Trophoblast cell (in vitro differentiated cells and primary cell): ENCODE measurements at regions not wholly inside any gene's neighbourhood (a gene's known extent, or its start where the extent isn't known, plus 50 kb on each side); places are given as distances from the start of the nearest gene placed in this dataset.
"Not testable (repeated sequence)": the region's sequence is repeated elsewhere in the genome, so short reads cannot be mapped to it uniquely, and the experiment has no call there.

Source experiments
- DNase-seq, 2 donors: peaks; one replicate each; pipeline ENCODE4 v3.0.0-alpha.2; 2016
- H2AFZ ChIP-seq: 2 replicates; pipeline ENCODE4 v1.6.1; 2013; ENCODE audit warnings: low read length, moderate library complexity, mild to moderate bottlenecking; ENCODE audit not compliant: insufficient read depth, poor library complexity
- H2AK5ac ChIP-seq: 2 replicates; pipeline ENCODE4 v1.6.1; 2013; ENCODE audit warnings: mild to moderate bottlenecking, low read length
- H2BK120ac ChIP-seq: 2 replicates; pipeline ENCODE4 v1.6.1; 2013; ENCODE audit warnings: low read length, mild to moderate bottlenecking, moderate library complexity; ENCODE audit not compliant: insufficient read depth, poor library complexity
- H2BK12ac ChIP-seq: 2 replicates; pipeline ENCODE4 v1.6.1; 2013; ENCODE audit warnings: mild to moderate bottlenecking, low read length, moderate library complexity
- H2BK5ac ChIP-seq: 2 replicates; pipeline ENCODE4 v1.6.1; 2013; ENCODE audit warnings: low read length, low read depth, moderate library complexity, mild to moderate bottlenecking; ENCODE audit not compliant: poor library complexity
- H3K14ac ChIP-seq: 2 replicates; pipeline ENCODE4 v1.6.1; 2013; ENCODE audit warnings: mild to moderate bottlenecking, low read length
- H3K18ac ChIP-seq: 2 replicates; pipeline ENCODE4 v1.6.1; 2013; ENCODE audit warnings: mild to moderate bottlenecking, low read length
- H3K23ac ChIP-seq: 2 replicates; pipeline ENCODE4 v1.6.1; 2013; ENCODE audit warnings: low read length
- H3K27ac ChIP-seq: 2 replicates; pipeline ENCODE4 v1.5.1; 2013; ENCODE audit warnings: low read depth, mild to moderate bottlenecking, inconsistent platforms, low read length, moderate library complexity
- H3K27me3 ChIP-seq: 2 replicates; pipeline ENCODE4 v1.6.1; 2013; ENCODE audit warnings: inconsistent platforms, mild to moderate bottlenecking, low read length, moderate library complexity; ENCODE audit not compliant: insufficient read depth
- H3K36me3 ChIP-seq, 2 experiments: 1 replicate in 1 of 2; 2 replicates in 1 of 2; pipeline ENCODE4 v1.6.1; 2013; ENCODE audit warnings: low read length in 2 of 2, mild to moderate bottlenecking in 2 of 2, moderate library complexity in 1 of 2; ENCODE audit not compliant: insufficient read depth in 2 of 2, control insufficient read depth in 1 of 2
- H3K4ac ChIP-seq: 2 replicates; pipeline ENCODE4 v1.6.1; 2013; ENCODE audit warnings: low read depth, mild to moderate bottlenecking, low read length, moderate library complexity
- H3K4me1 ChIP-seq, 2 experiments: 1 replicate in 1 of 2; 2 replicates in 1 of 2; pipeline ENCODE4 v1.6.1; 2013; ENCODE audit warnings: low read length in 2 of 2, mild to moderate bottlenecking in 2 of 2, moderate library complexity in 1 of 2; ENCODE audit not compliant: insufficient read depth in 2 of 2, control insufficient read depth in 1 of 2
- H3K4me2 ChIP-seq: 2 replicates; pipeline ENCODE4 v1.6.1; 2013; ENCODE audit warnings: inconsistent platforms, mild to moderate bottlenecking, low read length, moderate library complexity
- H3K4me3 ChIP-seq: 2 replicates; pipeline ENCODE4 v1.5.1; 2013; ENCODE audit warnings: mild to moderate bottlenecking, low read depth, low read length, inconsistent platforms
- H3K79me1 ChIP-seq: one replicate; pipeline ENCODE4 v1.6.1; 2013; ENCODE audit warnings: low read length
- H3K79me2 ChIP-seq: 2 replicates; pipeline ENCODE4 v1.6.1; 2013; ENCODE audit warnings: low read length, mild to moderate bottlenecking; ENCODE audit not compliant: control insufficient read depth, insufficient read depth, poor library complexity
- H3K9ac ChIP-seq: 2 replicates; pipeline ENCODE4 v1.6.1; 2013; ENCODE audit warnings: mild to moderate bottlenecking, low read length
- H3K9me3 ChIP-seq: 2 replicates; pipeline ENCODE4 v1.6.1; 2013; ENCODE audit warnings: low read depth, mild to moderate bottlenecking, control low read depth, inconsistent platforms, low read length; ENCODE audit not compliant: insufficient read depth
- H4K12ac ChIP-seq: 2 replicates; pipeline ENCODE4 v1.6.1; 2013; ENCODE audit warnings: low read depth, mild to moderate bottlenecking, low read length, moderate library complexity
- H4K8ac ChIP-seq: 2 replicates; pipeline ENCODE4 v1.6.1; 2013; ENCODE audit warnings: low read depth, mild to moderate bottlenecking, low read length, moderate library complexity
- H4K91ac ChIP-seq: one replicate; pipeline ENCODE4 v1.6.1; 2013; ENCODE audit warnings: low read depth, mild to moderate bottlenecking, low read length, moderate library complexity
- WGBS: extraction: QIAGEN DNeasy Blood & Tissue Kit; methylation state at CpG from one replicate; pipeline ENCODE4 v1.1.7; 2013; ENCODE audit warnings: missing lambda C conversion rate; ENCODE audit not compliant: insufficient read length, insufficient coverage; ENCODE audit errors: extremely low coverage; 5-methylcytosine and 5-hydroxymethylcytosine counted together

DNA sequence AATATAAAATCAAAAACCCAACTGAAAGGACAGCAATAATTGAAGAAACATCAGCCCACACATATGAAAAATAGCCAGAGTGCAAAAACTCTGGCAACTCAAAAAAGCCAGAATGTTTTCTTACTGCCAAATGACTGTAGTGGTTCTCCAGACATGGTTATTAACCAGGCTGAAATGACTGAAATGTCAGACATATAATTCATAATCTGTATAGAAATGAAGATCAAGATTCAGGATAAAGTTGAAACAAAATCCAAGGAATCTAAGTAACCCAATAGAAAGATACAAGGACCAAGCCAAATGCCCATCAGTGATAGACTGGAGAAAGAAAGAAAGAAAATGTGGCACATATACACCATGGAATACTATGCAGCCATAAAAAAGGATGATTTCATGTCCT lies 553.3 kb upstream of the KLHL4 start:
- Histone ChIP-seq H2BK12ac (no peak overlapping the region), H3K36me3 (no peaks in the 10 kb centered on the region), H3K14ac (no peak overlapping the region), H2BK120ac (no peak overlapping the region), H3K27ac (no peak overlapping the region), H4K8ac (no peak overlapping the region), H3K23ac (no peak overlapping the region), H3K9ac (no peak overlapping the region), H3K79me2 (no peaks in the 10 kb centered on the region), H3K4ac (no peak overlapping the region), H3K9me3 (no peaks in the 10 kb centered on the region), H3K4me1 (no peaks in the 10 kb centered on the region), H3K4me2 (no peak overlapping the region), H3K18ac (no peak overlapping the region), H3K79me1 (no peaks in the 10 kb centered on the region), H2BK5ac (no peak overlapping the region), H2AFZ (no peak overlapping the region), H4K12ac (no peak overlapping the region), H3K4me3 (no peak overlapping the region), H4K91ac (no peak overlapping the region), H3K27me3 (no peaks in the 10 kb centered on the region), H2AK5ac (no peak overlapping the region)
- DNase-seq = no peak

DNA sequence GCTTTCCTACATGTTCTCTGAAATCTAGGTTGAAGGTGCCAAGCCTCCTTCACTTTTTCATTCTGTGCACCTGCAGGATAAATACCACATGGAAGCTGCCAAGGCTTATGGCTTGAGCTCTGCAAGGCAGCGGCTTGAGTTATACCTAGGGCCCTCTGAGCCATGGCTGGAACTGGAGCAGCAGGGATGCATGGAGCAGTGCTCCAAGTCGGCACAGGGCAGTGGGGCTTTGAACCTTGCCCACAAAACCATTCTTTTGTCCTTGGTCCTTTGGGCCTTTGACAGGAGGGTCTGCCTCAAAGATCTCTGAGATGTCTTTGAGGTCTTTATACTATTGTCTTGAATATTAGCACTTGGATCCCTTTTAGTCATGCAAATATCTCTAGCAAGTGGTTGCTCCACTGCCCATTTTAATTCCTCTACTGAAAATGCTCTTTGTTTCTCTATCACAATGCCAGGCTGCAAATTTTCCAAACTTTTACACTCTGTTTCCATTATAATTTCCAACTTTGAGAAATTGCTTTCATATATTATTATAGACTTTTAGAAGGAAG lies 536.2 kb upstream of the KLHL4 start:
- Histone ChIP-seq H2BK5ac (no peak overlapping the region), H2AFZ (no peak overlapping the region), H3K4ac (no peak overlapping the region), H3K27me3 (no peaks in the 10 kb centered on the region), H2BK12ac (no peak overlapping the region), H3K79me2 (no peaks in the 10 kb centered on the region), H4K8ac (no peak overlapping the region), H3K9me3 (no peaks in the 10 kb centered on the region), H3K9ac (no peak overlapping the region), H3K4me1 (no peaks in the 10 kb centered on the region), H3K27ac (no peak overlapping the region), H2BK120ac (no peak overlapping the region), H3K14ac (no peak overlapping the region), H3K4me3 (no peak overlapping the region), H3K18ac (no peak overlapping the region), H3K36me3 (no peaks in the 10 kb centered on the region), H2AK5ac (no peak overlapping the region), H4K91ac (no peak overlapping the region), H3K23ac (no peak overlapping the region), H4K12ac (no peak overlapping the region), H3K4me2 (no peak overlapping the region), H3K79me1 (no peaks in the 10 kb centered on the region)
- DNase-seq = no peak
- no CpG with 5 or more reads among the region's 2 CpGs for WGBS

DNA sequence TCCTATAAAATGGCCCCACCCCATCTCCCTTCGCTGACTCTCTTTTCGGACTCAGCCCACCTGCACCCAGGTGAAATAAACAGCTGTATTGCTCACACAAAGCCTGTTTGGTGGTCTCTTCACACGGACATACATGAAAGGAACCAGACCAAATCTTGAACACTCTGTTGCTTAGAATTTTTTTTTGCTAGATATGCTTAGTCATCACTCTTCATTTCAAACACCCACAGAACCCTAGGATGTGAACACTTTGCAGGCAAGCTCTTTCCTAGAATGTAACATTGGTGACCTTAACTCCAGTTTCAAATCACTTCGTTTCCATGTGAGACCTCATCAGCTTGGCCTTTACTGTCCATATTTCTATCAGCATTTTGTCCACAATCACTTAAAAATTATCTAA lies 530.3 kb upstream of the KLHL4 start:
- H3K9me3 ChIP-seq, H2BK5ac ChIP-seq, H2AK5ac ChIP-seq, H3K27ac ChIP-seq, H2BK12ac ChIP-seq, H3K79me2 ChIP-seq, H3K4me1 ChIP-seq, H2AFZ ChIP-seq, H3K9ac ChIP-seq, H3K36me3 ChIP-seq, H4K8ac ChIP-seq, H3K4me3 ChIP-seq, H3K79me1 ChIP-seq, DNase-seq, H3K14ac ChIP-seq, H4K91ac ChIP-seq, H3K27me3 ChIP-seq, H3K23ac ChIP-seq, H3K4me2 ChIP-seq, H2BK120ac ChIP-seq, H3K18ac ChIP-seq, H3K4ac ChIP-seq, H4K12ac ChIP-seq: not testable (repeated sequence)
- no CpG with 5 or more reads among the region's 4 CpGs for WGBS

DNA sequence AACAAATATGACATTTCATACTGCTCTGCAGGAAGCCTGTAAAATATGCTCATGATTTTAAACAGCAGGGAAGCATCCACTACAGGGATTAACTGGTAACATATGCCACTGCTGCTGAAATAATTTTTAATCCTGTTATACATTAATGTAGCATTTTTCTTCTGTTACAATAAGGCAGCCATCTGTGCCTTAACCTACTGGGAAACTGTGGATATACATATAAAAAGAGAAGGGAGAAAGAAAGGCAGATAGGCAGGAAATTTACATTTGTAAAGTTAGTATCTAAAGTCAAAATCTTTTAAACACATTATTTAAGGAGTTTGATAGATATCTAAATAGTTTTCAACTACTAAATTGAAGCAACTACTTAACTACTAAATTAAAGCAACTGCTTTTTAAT lies 514.6 kb upstream of the KLHL4 start:
- H3K9ac ChIP-seq = no peak overlapping the region
- H3K18ac ChIP-seq = no peak overlapping the region
- H3K4ac ChIP-seq = no peak overlapping the region
- H3K4me3 ChIP-seq = no peak overlapping the region
- H4K8ac ChIP-seq = no peak overlapping the region
- H3K4me2 ChIP-seq = no peak overlapping the region
- H3K23ac ChIP-seq = no peak overlapping the region
- no peak overlapping the region for H2BK120ac ChIP-seq
- no peak for DNase-seq
- H3K79me2 ChIP-seq = no peaks in the 10 kb centered on the region
- H2AK5ac ChIP-seq = no peak overlapping the region
- H2AFZ ChIP-seq = no peak overlapping the region
- H3K4me1 ChIP-seq = no peaks in the 10 kb centered on the region
- no peaks in the 10 kb centered on the region for H3K36me3 ChIP-seq
- H3K14ac ChIP-seq = no peak overlapping the region
- H2BK5ac ChIP-seq = no peak overlapping the region
- no peak overlapping the region for H2BK12ac ChIP-seq
- H3K9me3 ChIP-seq = no peaks in the 10 kb centered on the region
- H4K12ac ChIP-seq = no peak overlapping the region
- H3K79me1 ChIP-seq = no peaks in the 10 kb centered on the region
- H4K91ac ChIP-seq = no peak overlapping the region
- H3K27me3 ChIP-seq = no peaks in the 10 kb centered on the region
- no peak overlapping the region for H3K27ac ChIP-seq
